ENCODE measurements at regions not wholly inside any gene's neighbourhood (a gene's known extent, or its start where the extent isn't known, plus 50 kb on each side); places are given as distances from the start of the nearest gene placed in this dataset.

GRCh38 chr5:118052503-118052902, 935.8 kb downstream of the DTWD2 start:
- no peaks in the 10 kb centered on the region for H3K36me3 Mint-ChIP-seq (ENCODE audit: low read depth)
- H3K4me3 Mint-ChIP-seq: no peak overlapping the region
- no peaks in the 10 kb centered on the region for H3K4me1 Mint-ChIP-seq (ENCODE audit: low read depth)
- no peak overlapping the region for H3K27ac Mint-ChIP-seq
- no peaks in the 10 kb centered on the region for H3K27me3 Mint-ChIP-seq (ENCODE audit: low read depth)
- no peaks in the 10 kb centered on the region for H3K9me3 Mint-ChIP-seq

- Mint-ChIP-seq H3K9me3 (no peaks in the 10 kb centered on the region), H3K27me3 (ENCODE audit: low read depth) (no peaks in the 10 kb centered on the region), H3K27ac (no peak overlapping the region), H3K36me3 (ENCODE audit: low read depth) (no peaks in the 10 kb centered on the region), H3K4me3 (no peak overlapping the region), H3K4me1 (ENCODE audit: low read depth) (no peaks in the 10 kb centered on the region)
These were observed 944.2 kb downstream of the DTWD2 start for GRCh38 chr5:118044169-118044568.

GRCh38 chr5:118043531-118043930, 944.8 kb downstream of the DTWD2 start:
- no peak overlapping the region for H3K27ac Mint-ChIP-seq
- H3K36me3 Mint-ChIP-seq (ENCODE audit: low read depth): no peaks in the 10 kb centered on the region
- no peaks in the 10 kb centered on the region for H3K27me3 Mint-ChIP-seq (ENCODE audit: low read depth)
- H3K4me3 Mint-ChIP-seq: no peak overlapping the region
- no peaks in the 10 kb centered on the region for H3K4me1 Mint-ChIP-seq (ENCODE audit: low read depth)
- no peaks in the 10 kb centered on the region for H3K9me3 Mint-ChIP-seq

GRCh38 chr5:118042076-118042475, 946.3 kb downstream of the DTWD2 start:
- Mint-ChIP-seq H3K27me3 (ENCODE audit: low read depth) (no peaks in the 10 kb centered on the region), H3K4me3 (no peak overlapping the region), H3K4me1 (ENCODE audit: low read depth) (no peaks in the 10 kb centered on the region), H3K9me3 (no peaks in the 10 kb centered on the region), H3K27ac (no peak overlapping the region), H3K36me3 (ENCODE audit: low read depth) (no peaks in the 10 kb centered on the region)

GRCh38 chr5:118040496-118040895, 947.9 kb downstream of the DTWD2 start:
- no peak overlapping the region for H3K4me3 Mint-ChIP-seq
- no peaks in the 10 kb centered on the region for H3K36me3 Mint-ChIP-seq (ENCODE audit: low read depth)
- no peak overlapping the region for H3K27ac Mint-ChIP-seq
- no peaks in the 10 kb centered on the region for H3K27me3 Mint-ChIP-seq (ENCODE audit: low read depth)
- peaks cover 2% of the 10 kb centered on the region for H3K9me3 Mint-ChIP-seq
- no peaks in the 10 kb centered on the region for H3K4me1 Mint-ChIP-seq (ENCODE audit: low read depth)

- H3K4me3 Mint-ChIP-seq: no peak overlapping the region
- no peaks in the 10 kb centered on the region for H3K36me3 Mint-ChIP-seq (ENCODE audit: low read depth)
- no peaks in the 10 kb centered on the region for H3K4me1 Mint-ChIP-seq (ENCODE audit: low read depth)
- no peak overlapping the region for H3K27ac Mint-ChIP-seq
- no peaks in the 10 kb centered on the region for H3K27me3 Mint-ChIP-seq (ENCODE audit: low read depth)
- H3K9me3 Mint-ChIP-seq: peaks cover 16% of the 10 kb centered on the region
These were observed 954.5 kb downstream of the DTWD2 start for GRCh38 chr5:118033686-118034338.

GRCh38 chr5:118029807-118030206, 958.5 kb downstream of the DTWD2 start:
- Mint-ChIP-seq H3K27me3 (ENCODE audit: low read depth) (no peaks in the 10 kb centered on the region), H3K9me3 (peaks cover 11% of the 10 kb centered on the region), H3K36me3 (ENCODE audit: low read depth) (no peaks in the 10 kb centered on the region), H3K27ac (no peak overlapping the region), H3K4me1 (ENCODE audit: low read depth) (no peaks in the 10 kb centered on the region), H3K4me3 (no peak overlapping the region)

GRCh38 chr5:118022062-118022461, 966.3 kb downstream of the DTWD2 start:
- Mint-ChIP-seq H3K4me1 (ENCODE audit: low read depth) (no peaks in the 10 kb centered on the region), H3K9me3 (no peaks in the 10 kb centered on the region), H3K36me3 (ENCODE audit: low read depth) (no peaks in the 10 kb centered on the region)

GRCh38 chr5:118017536-118017935, 970.8 kb downstream of the DTWD2 start:
- no peaks in the 10 kb centered on the region for H3K9me3 Mint-ChIP-seq
- no peak overlapping the region for H3K4me3 Mint-ChIP-seq
- no peak overlapping the region for H3K27ac Mint-ChIP-seq
- H3K4me1 Mint-ChIP-seq (ENCODE audit: low read depth): no peaks in the 10 kb centered on the region
- H3K27me3 Mint-ChIP-seq (ENCODE audit: low read depth): no peaks in the 10 kb centered on the region
- H3K36me3 Mint-ChIP-seq (ENCODE audit: low read depth): no peaks in the 10 kb centered on the region

More at GRCh38 chr5:118022062-118022461, 966.3 kb downstream of the DTWD2 start:
- Mint-ChIP-seq H3K27ac (no peak overlapping the region), H3K27me3 (ENCODE audit: low read depth) (no peaks in the 10 kb centered on the region), H3K4me3 (no peak overlapping the region)

GRCh38 chr5:118016396-118016795, 972.0 kb downstream of the DTWD2 start:
- no peak overlapping the region for H3K4me3 Mint-ChIP-seq

GRCh38 chr5:118015511-118015910, 972.8 kb downstream of the DTWD2 start:
- Mint-ChIP-seq H3K27me3 (ENCODE audit: low read depth) (no peaks in the 10 kb centered on the region), H3K9me3 (no peaks in the 10 kb centered on the region), H3K4me1 (ENCODE audit: low read depth) (no peaks in the 10 kb centered on the region), H3K27ac (no peak overlapping the region), H3K4me3 (no peak overlapping the region), H3K36me3 (ENCODE audit: low read depth) (no peaks in the 10 kb centered on the region)

More at GRCh38 chr5:118016396-118016795, 972.0 kb downstream of the DTWD2 start:
- Mint-ChIP-seq H3K4me1 (ENCODE audit: low read depth) (no peaks in the 10 kb centered on the region), H3K27me3 (ENCODE audit: low read depth) (no peaks in the 10 kb centered on the region), H3K27ac (no peak overlapping the region), H3K9me3 (no peaks in the 10 kb centered on the region), H3K36me3 (ENCODE audit: low read depth) (no peaks in the 10 kb centered on the region)

- H3K4me3 Mint-ChIP-seq: no peak overlapping the region
- H3K9me3 Mint-ChIP-seq: no peaks in the 10 kb centered on the region
- H3K36me3 Mint-ChIP-seq (ENCODE audit: low read depth): no peaks in the 10 kb centered on the region
- H3K27ac Mint-ChIP-seq: no peak overlapping the region
- H3K27me3 Mint-ChIP-seq (ENCODE audit: low read depth): no peaks in the 10 kb centered on the region
- H3K4me1 Mint-ChIP-seq (ENCODE audit: low read depth): no peaks in the 10 kb centered on the region
These were observed 978.5 kb downstream of the DTWD2 start for GRCh38 chr5:118009741-118010297.

- no peak overlapping the region for H3K27ac Mint-ChIP-seq
- H3K9me3 Mint-ChIP-seq: no peaks in the 10 kb centered on the region
- H3K36me3 Mint-ChIP-seq (ENCODE audit: low read depth): no peaks in the 10 kb centered on the region
- no peaks in the 10 kb centered on the region for H3K27me3 Mint-ChIP-seq (ENCODE audit: low read depth)
- no peaks in the 10 kb centered on the region for H3K4me1 Mint-ChIP-seq (ENCODE audit: low read depth)
- no peak overlapping the region for H3K4me3 Mint-ChIP-seq
These were observed 979.6 kb downstream of the DTWD2 start for GRCh38 chr5:118008779-118009178.

- H3K27me3 Mint-ChIP-seq (ENCODE audit: low read depth): no peaks in the 10 kb centered on the region
- H3K36me3 Mint-ChIP-seq (ENCODE audit: low read depth): no peaks in the 10 kb centered on the region
- no peak overlapping the region for H3K27ac Mint-ChIP-seq
- no peaks in the 10 kb centered on the region for H3K9me3 Mint-ChIP-seq
- no peaks in the 10 kb centered on the region for H3K4me1 Mint-ChIP-seq (ENCODE audit: low read depth)
- H3K4me3 Mint-ChIP-seq: no peak overlapping the region
These were observed 981.1 kb downstream of the DTWD2 start for GRCh38 chr5:118007262-118007661.

- H3K4me1 Mint-ChIP-seq (ENCODE audit: low read depth): no peaks in the 10 kb centered on the region
- no peak overlapping the region for H3K27ac Mint-ChIP-seq
- H3K9me3 Mint-ChIP-seq: no peaks in the 10 kb centered on the region
- H3K36me3 Mint-ChIP-seq (ENCODE audit: low read depth): no peaks in the 10 kb centered on the region
- no peaks in the 10 kb centered on the region for H3K27me3 Mint-ChIP-seq (ENCODE audit: low read depth)
- no peak overlapping the region for H3K4me3 Mint-ChIP-seq
These were observed 982.1 kb downstream of the DTWD2 start for GRCh38 chr5:118006219-118006618.
